ENCODE measurements at regions not wholly inside any gene's neighbourhood (a gene's known extent, or its start where the extent isn't known, plus 50 kb on each side); places are given as distances from the start of the nearest gene placed in this dataset.
"Not testable (repeated sequence)": the region's sequence is repeated elsewhere in the genome, so short reads cannot be mapped to it uniquely, and the experiment has no call there.

GRCh38 chr9:85792057-85792456 lies 50.3 kb upstream of the AGTPBP1 start:
- not testable (repeated sequence) for DNase-seq (ENCODE audit: low spot score)

GRCh38 chr9:85802978-85803695 lies 61.4 kb upstream of the AGTPBP1 start:
- DNase-seq (ENCODE audit: low spot score): not testable (repeated sequence)

DNA sequence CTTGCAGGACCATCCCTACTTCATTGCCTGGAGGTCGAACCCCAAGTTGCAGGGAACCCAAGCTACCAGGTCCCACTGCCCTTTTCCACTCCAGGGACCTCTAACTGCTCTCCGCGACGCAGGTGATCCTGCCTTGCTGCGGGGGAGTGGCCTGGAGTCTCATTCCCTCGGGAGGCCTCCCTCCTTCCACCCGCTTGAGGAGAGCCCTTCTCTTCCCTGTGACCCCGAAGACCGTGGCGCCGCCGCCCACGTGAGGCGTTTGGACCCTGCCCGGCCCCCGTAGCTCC lies 63.0 kb upstream of the AGTPBP1 start:
- DNase-seq (ENCODE audit: low spot score): not testable (repeated sequence)

GRCh38 chr9:85805134-85806005 lies 63.6 kb upstream of the AGTPBP1 start:
- peak; percentile 74 for DNase-seq (ENCODE audit: low spot score)

GRCh38 chr9:85808329-85808728 lies 66.6 kb upstream of the AGTPBP1 start:
- not testable (repeated sequence) for DNase-seq (ENCODE audit: low spot score)

DNA sequence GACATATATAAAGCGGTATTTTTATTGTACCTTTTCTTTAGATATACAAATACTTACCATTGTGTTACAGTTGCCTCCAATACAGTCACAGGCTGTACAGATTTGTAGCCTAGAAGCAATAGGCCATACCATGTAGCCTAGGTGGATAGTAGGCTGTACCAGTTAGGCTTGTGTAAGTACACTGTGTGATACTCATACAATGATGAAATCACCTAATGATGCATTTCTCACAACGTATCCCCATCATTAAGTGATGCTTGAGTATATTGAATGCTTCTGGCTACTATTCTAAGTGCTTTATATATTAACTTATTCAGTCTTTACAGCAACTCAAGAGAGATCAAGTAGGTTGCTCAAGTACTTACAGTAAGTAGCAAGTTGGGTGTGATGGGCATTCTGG lies 71.6 kb upstream of the AGTPBP1 start:
- DNase-seq (ENCODE audit: low spot score): not testable (repeated sequence)

DNA sequence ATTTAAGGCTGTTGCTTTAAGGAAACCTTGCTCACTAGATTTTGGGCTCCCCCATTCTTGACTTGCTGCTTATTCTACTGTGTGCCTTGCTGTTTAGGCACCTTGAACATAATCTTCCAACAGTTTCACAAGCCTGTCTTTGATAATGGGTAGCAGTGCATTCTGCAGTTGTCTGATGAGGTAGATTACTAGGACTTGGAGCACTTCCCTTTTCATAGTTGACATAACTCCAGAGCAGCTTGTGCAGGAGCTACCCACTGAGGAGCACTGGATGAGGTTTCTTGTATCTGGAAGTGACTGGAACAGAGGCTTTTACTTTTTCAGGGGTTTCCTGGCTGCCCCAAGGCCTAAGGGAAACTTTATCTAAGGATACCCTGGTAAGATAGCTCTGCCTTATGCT lies 73.0 kb upstream of the AGTPBP1 start:
- not testable (repeated sequence) for DNase-seq (ENCODE audit: low spot score)

DNA sequence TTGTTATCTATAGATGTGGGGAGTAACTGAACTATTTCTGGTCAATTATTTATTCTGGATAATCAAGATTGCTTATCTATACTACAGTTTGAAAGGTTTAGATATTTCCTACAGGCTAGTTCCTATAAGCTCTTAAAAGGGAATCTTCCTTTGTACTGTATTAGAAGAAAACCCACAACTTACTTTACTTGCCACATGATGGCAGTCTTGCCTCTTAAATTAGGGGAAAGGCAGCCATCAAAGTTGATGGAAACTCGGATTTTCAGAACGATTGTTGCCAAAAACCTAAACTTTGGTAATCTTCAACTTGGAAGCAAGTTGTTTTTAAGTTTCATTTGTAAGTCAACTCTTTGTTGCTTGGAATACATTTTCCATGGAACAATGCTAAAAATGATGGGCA lies 77.2 kb upstream of the AGTPBP1 start:
- DNase-seq (ENCODE audit: low spot score): peak; percentile 14

- not testable (repeated sequence) for DNase-seq (ENCODE audit: low spot score)
Measured at GRCh38 chr9:85820598-85820997, 78.8 kb upstream of the AGTPBP1 start.

GRCh38 chr9:85824949-85825348 lies 83.2 kb upstream of the AGTPBP1 start:
- not testable (repeated sequence) for DNase-seq (ENCODE audit: low spot score)

- not testable (repeated sequence) for DNase-seq (ENCODE audit: low spot score)
Measured at GRCh38 chr9:85834591-85834990, 92.8 kb upstream of the AGTPBP1 start.

GRCh38 chr9:85843949-85844348 lies 97.0 kb upstream of the NAA35 start:
- not testable (repeated sequence) for DNase-seq (ENCODE audit: low spot score)

DNA sequence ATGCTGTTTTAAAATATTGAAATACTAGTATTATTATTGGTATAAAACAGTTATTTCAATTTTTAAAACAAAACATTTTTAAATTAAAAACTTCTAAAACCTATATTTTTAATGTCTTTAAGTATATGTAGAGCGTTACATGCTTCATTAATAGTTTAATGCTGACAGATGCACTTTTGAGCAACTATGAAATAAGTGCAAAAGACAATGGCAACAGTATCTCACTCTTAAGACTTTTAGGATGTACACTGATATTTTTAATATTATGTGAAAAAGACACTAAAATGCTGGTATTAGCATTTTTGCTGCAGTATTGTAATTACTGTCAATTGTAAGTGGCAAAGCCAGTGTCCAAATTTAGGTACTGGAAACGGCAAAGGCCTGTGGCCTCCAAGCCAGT lies 93.2 kb upstream of the NAA35 start:
- not testable (repeated sequence) for DNase-seq (ENCODE audit: low spot score)

DNA sequence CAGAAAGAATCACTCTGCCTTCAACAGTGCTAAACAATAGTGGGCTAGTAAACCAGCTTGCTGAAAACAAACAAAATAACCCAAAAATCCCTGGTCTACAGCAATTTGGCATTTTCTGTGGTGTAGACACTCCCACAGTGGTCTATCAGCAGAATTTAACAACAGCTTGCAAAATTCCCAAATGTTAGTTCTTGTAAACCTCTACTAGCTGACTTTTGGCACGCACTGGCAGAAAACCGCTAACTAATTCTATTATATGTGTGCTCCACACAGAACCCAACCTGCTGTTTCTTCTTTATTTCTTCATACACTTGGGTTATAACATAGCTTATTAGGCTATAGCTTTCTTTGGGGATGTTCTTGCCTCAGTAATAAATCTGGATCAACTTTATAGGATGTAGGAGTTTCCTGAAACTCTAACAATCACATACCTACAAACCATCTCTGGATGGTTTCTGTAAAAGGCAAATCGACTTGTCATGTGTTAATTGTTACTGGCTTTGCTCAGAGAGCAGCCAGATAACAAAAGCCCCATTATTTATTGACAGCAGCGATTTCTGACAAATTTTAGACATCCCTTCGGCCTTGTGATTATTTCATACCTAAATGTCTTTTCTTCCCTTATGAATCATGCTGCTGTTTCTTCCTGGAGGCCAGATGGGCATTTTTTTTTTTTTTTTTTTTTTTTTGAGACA lies 82.7 kb upstream of the NAA35 start:
- DNase-seq (ENCODE audit: low spot score): no peak

GRCh38 chr9:85859765-85860164 lies 81.2 kb upstream of the NAA35 start:
- DNase-seq (ENCODE audit: low spot score): no peak

GRCh38 chr9:85861882-85862281 lies 79.1 kb upstream of the NAA35 start:
- not testable (repeated sequence) for DNase-seq (ENCODE audit: low spot score)

- DNase-seq (ENCODE audit: low spot score): no peak
Measured at GRCh38 chr9:85863875-85864274, 77.1 kb upstream of the NAA35 start.

- DNase-seq (ENCODE audit: low spot score): no peak
Measured at GRCh38 chr9:85871008-85871407, 69.9 kb upstream of the NAA35 start.

DNA sequence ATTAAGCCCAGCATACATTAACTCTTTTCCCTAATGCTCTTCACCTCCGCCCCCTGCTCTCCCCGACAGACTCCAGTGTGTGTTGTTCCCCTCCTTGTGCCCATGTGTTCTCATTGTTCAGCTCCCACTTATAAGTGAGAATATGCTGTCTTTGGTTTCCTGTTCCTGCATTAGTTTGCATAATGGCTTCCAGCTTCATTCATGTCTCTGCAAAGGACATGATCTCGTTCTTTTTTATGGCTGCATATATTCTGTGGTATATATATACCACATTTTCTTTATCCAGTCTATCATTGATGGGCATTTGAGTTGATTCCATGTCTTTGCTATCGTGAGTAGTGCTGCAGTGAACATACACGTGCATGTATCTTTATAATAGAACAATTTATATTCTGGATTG lies 69.3 kb upstream of the NAA35 start:
- not testable (repeated sequence) for DNase-seq (ENCODE audit: low spot score)

- DNase-seq (ENCODE audit: low spot score): no peak
Measured at GRCh38 chr9:85872463-85872862, 68.5 kb upstream of the NAA35 start.

DNA sequence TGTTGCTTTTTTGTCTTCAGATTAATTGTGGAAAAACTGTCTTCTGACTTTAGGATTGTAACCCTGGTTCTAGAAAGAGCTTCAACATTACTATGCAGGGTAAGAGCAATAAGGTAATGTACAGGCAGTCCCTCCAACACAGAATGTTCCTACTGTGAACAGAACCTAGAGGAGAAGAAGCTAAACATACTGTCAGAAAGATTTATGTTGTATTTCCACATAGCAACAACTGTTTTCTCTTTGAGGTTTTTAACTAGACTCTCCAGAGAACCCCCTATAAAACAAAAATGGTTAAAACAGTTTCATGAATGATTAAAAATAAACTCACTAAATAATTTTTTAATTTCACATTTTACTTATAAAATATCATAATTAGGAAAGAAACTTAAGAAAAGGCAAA lies 64.3 kb upstream of the NAA35 start:
- no peak for DNase-seq (ENCODE audit: low spot score)

- DNase-seq (ENCODE audit: low spot score): not testable (repeated sequence)
Measured at GRCh38 chr9:85878872-85879597, 61.9 kb upstream of the NAA35 start.

Data from umbilical cord (tissue), 1 donor.